Body of pancreas (tissue), 4 donors: ENCODE measurements at regions not wholly inside any gene's neighbourhood (a gene's known extent, or its start where the extent isn't known, plus 50 kb on each side); places are given as distances from the start of the nearest gene placed in this dataset.

Source experiments
- POLR2A ChIP-seq, 3 donors: fragments of 450-650 bp; IDR thresholded peaks; one replicate each; pipeline ENCODE4 v1.6.1; 2016; ENCODE audit warnings: antibody characterized with exemption in 3 of 3, mild to moderate bottlenecking in 2 of 3
- TF ChIP-seq, protein P1 (sequence below), 7 experiments: fragments of 450-650 bp in 4 of 7; fragments of 200-600 bp in 3 of 7; sonication (generic) in 3 of 7; IDR thresholded peaks; one replicate each; pipeline ENCODE4 v1.5.1; 2016 to 2019; ENCODE audit warnings: antibody characterized with exemption in 7 of 7

DNA sequence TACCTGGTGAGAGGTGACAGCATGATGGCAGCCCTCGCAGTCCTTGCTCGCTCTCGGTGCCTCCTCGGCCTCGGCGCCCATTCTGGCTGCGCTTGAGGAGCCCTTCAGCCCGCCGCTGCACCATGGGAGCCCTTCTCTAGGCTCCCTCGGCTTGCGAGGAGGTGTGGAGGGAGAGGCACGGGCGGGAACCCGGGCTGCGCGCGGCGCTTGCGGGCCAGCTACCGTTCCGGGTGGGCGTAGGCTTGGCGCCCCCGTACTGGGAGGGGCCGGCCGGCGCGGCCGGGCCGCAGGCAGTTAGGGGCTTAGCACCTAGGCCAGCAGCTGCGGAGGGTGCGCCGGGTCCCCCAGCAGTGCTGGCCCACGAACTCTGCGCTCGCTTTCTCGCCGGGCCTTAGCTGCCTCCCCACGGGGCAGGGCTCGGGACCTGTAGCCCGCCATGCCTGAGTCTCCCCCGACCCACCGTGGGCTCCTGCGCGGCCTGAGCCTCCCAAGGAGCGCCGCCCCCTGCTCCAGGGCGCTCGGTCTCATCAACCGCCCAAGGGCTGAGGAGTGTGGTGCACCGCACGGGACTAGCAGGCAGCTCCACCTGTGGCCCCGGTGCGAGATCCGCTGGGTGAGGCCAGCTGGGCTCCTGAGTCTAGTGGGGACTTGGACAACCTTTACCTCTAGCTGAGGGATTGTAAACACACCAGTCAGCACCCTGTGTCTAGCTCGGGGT is 1624.3 kb downstream of the SLITRK1 start:
- TF ChIP-seq, protein P1, sequence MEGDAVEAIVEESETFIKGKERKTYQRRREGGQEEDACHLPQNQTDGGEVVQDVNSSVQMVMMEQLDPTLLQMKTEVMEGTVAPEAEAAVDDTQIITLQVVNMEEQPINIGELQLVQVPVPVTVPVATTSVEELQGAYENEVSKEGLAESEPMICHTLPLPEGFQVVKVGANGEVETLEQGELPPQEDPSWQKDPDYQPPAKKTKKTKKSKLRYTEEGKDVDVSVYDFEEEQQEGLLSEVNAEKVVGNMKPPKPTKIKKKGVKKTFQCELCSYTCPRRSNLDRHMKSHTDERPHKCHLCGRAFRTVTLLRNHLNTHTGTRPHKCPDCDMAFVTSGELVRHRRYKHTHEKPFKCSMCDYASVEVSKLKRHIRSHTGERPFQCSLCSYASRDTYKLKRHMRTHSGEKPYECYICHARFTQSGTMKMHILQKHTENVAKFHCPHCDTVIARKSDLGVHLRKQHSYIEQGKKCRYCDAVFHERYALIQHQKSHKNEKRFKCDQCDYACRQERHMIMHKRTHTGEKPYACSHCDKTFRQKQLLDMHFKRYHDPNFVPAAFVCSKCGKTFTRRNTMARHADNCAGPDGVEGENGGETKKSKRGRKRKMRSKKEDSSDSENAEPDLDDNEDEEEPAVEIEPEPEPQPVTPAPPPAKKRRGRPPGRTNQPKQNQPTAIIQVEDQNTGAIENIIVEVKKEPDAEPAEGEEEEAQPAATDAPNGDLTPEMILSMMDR (IDR thresholded peaks at IDR 0.05), result no peak
- TF ChIP-seq POLR2A (IDR thresholded peaks at IDR 0.05), result no peak
